ENCODE measurements at regions not wholly inside any gene's neighbourhood (a gene's known extent, or its start where the extent isn't known, plus 50 kb on each side); places are given as distances from the start of the nearest gene placed in this dataset.
"Not testable (repeated sequence)": the region's sequence is repeated elsewhere in the genome, so short reads cannot be mapped to it uniquely, and the experiment has no call there.

DNA sequence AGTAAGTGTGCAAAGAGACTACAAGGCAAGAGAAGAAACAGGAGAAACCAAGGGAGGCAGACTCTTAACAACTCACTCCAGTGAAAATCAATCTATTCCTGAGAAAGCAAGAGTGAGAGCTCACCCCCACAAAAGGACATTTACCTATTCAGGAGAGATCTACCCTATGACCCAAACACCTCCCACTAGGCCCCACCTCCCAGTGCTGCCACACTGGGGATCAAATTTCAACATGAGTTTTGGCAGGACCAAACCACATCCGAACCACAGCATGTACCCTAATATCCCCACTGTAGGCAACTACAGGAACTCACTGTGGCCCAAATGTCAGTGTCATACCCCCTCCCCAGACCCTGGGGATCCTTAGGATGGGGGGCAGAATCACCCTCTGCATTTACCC is 526.2 kb upstream of the B3GAT1 start:
- Histone ChIP-seq H3K27me3 (no peaks in the 10 kb centered on the region), H3K4me1 (no peaks in the 10 kb centered on the region), H3K9me3 (no peaks in the 10 kb centered on the region), H3K4me3 (no peak overlapping the region), H3K27ac (no peak overlapping the region), H3K36me3 (no peaks in the 10 kb centered on the region)
- WGBS, 2 donors (ENCODE audit: low coverage in 1 of 2) = 42% methylated on average over 1 of the region's 1 CpG; no CpG with 5 or more reads in 1 of the 2 donors
- no peak for DNase-seq
- no peak for TF ChIP-seq EP300 (IDR thresholded peaks at IDR 0.05; ENCODE audit: low read depth)
- no peak for TF ChIP-seq POLR2A (IDR thresholded peaks at IDR 0.05)
- TF ChIP-seq, protein P1, sequence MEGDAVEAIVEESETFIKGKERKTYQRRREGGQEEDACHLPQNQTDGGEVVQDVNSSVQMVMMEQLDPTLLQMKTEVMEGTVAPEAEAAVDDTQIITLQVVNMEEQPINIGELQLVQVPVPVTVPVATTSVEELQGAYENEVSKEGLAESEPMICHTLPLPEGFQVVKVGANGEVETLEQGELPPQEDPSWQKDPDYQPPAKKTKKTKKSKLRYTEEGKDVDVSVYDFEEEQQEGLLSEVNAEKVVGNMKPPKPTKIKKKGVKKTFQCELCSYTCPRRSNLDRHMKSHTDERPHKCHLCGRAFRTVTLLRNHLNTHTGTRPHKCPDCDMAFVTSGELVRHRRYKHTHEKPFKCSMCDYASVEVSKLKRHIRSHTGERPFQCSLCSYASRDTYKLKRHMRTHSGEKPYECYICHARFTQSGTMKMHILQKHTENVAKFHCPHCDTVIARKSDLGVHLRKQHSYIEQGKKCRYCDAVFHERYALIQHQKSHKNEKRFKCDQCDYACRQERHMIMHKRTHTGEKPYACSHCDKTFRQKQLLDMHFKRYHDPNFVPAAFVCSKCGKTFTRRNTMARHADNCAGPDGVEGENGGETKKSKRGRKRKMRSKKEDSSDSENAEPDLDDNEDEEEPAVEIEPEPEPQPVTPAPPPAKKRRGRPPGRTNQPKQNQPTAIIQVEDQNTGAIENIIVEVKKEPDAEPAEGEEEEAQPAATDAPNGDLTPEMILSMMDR (IDR thresholded peaks at IDR 0.05) = no peak
- TF ChIP-seq POLR2AphosphoS5 (IDR thresholded peaks at IDR 0.05) = no peak
- intact Hi-C loops (cut with DNase I; ENCODE audit: low total_unique reads) (no loop called here), in situ Hi-C loops (cut with MboI; ENCODE audit: low pct_ligation_motif_present in 1 of 4, low pct_unique_long_range_greater_than_20kb in 1 of 4, low sequenced_read_pairs in 3 of 4) (no loop called here)

- H3K27ac ChIP-seq; H3K9me3 ChIP-seq; DNase-seq; H3K4me3 ChIP-seq; in situ Hi-C loops (cut with MboI; ENCODE audit: low pct_ligation_motif_present in 1 of 4, low pct_unique_long_range_greater_than_20kb in 1 of 4, low sequenced_read_pairs in 3 of 4); H3K27me3 ChIP-seq; H3K36me3 ChIP-seq; intact Hi-C loops (cut with DNase I; ENCODE audit: low total_unique reads); H3K4me1 ChIP-seq: not testable (repeated sequence)
- 91% methylated on average over 14 of the region's 14 CpGs; no CpG with 5 or more reads in 1 of the 2 donors for WGBS, 2 donors (ENCODE audit: low coverage in 1 of 2)
These were observed 525.2 kb upstream of the B3GAT1 start for GRCh38 chr11:134937193-134937592.

GRCh38 chr11:134932761-134933160 is 520.7 kb upstream of the B3GAT1 start:
- in situ Hi-C loops (cut with MboI; ENCODE audit: low pct_ligation_motif_present in 1 of 4, low pct_unique_long_range_greater_than_20kb in 1 of 4, low sequenced_read_pairs in 3 of 4) = no loop called here
- WGBS, 2 donors (ENCODE audit: low coverage in 1 of 2) = 61 to 100% methylated on average over 1 to 3 of the region's 3 CpGs
- Histone ChIP-seq H3K36me3 (no peaks in the 10 kb centered on the region), H3K27me3 (no peaks in the 10 kb centered on the region), H3K27ac (no peak overlapping the region), H3K4me3 (no peak overlapping the region), H3K4me1 (no peaks in the 10 kb centered on the region), H3K9me3 (no peaks in the 10 kb centered on the region)
- intact Hi-C loops (cut with DNase I; ENCODE audit: low total_unique reads) = no loop called here
- TF ChIP-seq EP300 (IDR thresholded peaks at IDR 0.05; ENCODE audit: low read depth) (no peak), POLR2AphosphoS5 (IDR thresholded peaks at IDR 0.05) (no peak), POLR2A (IDR thresholded peaks at IDR 0.05) (no peak)
- TF ChIP-seq, protein P1 (IDR thresholded peaks at IDR 0.05) = no peak
- DNase-seq = no peak

- no peak for DNase-seq
- in situ Hi-C loops (cut with MboI; ENCODE audit: low pct_ligation_motif_present in 1 of 4, low pct_unique_long_range_greater_than_20kb in 1 of 4, low sequenced_read_pairs in 3 of 4) (no loop called here), intact Hi-C loops (cut with DNase I; ENCODE audit: low total_unique reads) (no loop called here)
- no peak overlapping the region for H3K4me3 ChIP-seq
- no peaks in the 10 kb centered on the region for H3K36me3 ChIP-seq
- TF ChIP-seq POLR2A (IDR thresholded peaks at IDR 0.05) (no peak), POLR2AphosphoS5 (IDR thresholded peaks at IDR 0.05) (no peak), EP300 (IDR thresholded peaks at IDR 0.05; ENCODE audit: low read depth) (no peak)
- TF ChIP-seq, protein P1 (IDR thresholded peaks at IDR 0.05) = no peak
- H3K9me3 ChIP-seq = no peaks in the 10 kb centered on the region
- H3K27me3 ChIP-seq = no peaks in the 10 kb centered on the region
- no peak overlapping the region for H3K27ac ChIP-seq
- 85 to 93% methylated on average over 3 of the region's 3 CpGs for WGBS, 2 donors (ENCODE audit: low coverage in 1 of 2)
- H3K4me1 ChIP-seq = no peaks in the 10 kb centered on the region
These were observed 513.4 kb upstream of the B3GAT1 start for GRCh38 chr11:134925432-134925831.

DNA sequence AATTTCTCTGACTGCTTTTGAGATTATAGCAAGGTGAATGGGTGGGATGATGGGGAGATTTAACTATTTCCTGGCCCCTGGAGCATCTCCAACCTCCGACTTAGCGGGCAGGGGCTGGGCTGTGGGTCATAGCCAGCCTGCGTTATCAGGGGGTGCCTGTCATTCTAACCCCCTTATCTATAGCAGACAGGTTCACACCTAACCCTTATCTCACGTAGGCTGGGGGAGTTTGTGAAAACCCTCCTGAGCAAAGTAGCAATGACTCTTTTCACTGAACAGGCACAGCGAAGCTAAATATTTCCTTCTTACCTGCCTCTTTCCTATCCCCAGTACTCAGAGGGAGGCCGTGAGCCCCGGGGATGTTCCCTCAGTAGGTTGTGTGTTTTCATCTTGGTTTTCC is 511.4 kb upstream of the B3GAT1 start:
- peaks cover 5% of the 10 kb centered on the region for H3K27me3 ChIP-seq
- H3K9me3 ChIP-seq = no peaks in the 10 kb centered on the region
- no peak overlapping the region for H3K4me3 ChIP-seq
- H3K36me3 ChIP-seq = no peaks in the 10 kb centered on the region
- intact Hi-C loops (cut with DNase I; ENCODE audit: low total_unique reads) (no loop called here), in situ Hi-C loops (cut with MboI; ENCODE audit: low pct_ligation_motif_present in 1 of 4, low pct_unique_long_range_greater_than_20kb in 1 of 4, low sequenced_read_pairs in 3 of 4) (no loop called here)
- no peak for TF ChIP-seq EP300 (IDR thresholded peaks at IDR 0.05; ENCODE audit: low read depth)
- TF ChIP-seq, protein P1 (IDR thresholded peaks at IDR 0.05) = no peak
- 60 to 88% methylated on average over 1 to 7 of the region's 7 CpGs for WGBS, 2 donors (ENCODE audit: low coverage in 1 of 2)
- no peak overlapping the region for H3K27ac ChIP-seq
- no peak for DNase-seq
- no peaks in the 10 kb centered on the region for H3K4me1 ChIP-seq
